ENCODE measurements at regions not wholly inside any gene's neighbourhood (a gene's known extent, or its start where the extent isn't known, plus 50 kb on each side); places are given as distances from the start of the nearest gene placed in this dataset.

DNA sequence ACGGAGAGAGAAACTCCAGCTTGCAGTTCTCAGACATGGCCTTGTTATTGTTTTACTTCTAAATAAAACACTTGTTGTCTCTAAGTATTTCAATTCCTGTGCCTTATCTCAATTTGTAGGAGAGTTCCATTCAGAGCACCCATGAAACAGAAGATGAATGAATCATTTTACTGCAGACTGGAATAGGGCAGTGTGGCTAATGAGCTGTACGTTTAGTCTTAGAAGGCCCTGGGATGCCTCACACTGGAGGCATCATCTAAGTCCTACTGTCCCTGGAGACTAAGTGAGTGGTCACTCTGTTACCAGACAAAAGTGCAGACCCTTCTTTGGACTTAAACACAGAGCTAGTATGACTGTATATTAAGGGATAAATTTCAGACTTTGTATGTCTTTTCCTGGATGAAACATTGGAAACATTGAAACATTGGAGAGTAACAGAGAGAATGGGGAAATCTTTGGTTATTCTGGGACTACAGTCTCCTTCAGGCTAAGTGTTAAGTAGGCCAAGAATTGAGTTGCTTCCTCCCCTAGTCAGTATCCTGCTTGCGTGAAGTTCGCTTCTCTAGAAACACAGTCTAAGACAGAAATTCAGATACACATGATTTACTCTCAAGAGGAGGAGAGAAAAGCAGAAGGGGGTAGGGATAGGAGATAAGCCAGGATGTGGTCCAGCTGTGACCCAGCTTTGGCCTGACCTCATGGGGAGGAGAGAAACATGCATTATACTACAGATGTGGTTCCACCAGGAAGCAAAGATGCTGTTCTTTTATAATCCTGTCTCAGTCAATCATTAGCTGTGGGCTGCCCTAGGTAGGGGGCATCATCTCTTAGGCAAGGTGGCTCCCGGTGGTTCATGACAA lies 167.4 kb upstream of the BMP2 start:
- TF ChIP-seq, protein P1, sequence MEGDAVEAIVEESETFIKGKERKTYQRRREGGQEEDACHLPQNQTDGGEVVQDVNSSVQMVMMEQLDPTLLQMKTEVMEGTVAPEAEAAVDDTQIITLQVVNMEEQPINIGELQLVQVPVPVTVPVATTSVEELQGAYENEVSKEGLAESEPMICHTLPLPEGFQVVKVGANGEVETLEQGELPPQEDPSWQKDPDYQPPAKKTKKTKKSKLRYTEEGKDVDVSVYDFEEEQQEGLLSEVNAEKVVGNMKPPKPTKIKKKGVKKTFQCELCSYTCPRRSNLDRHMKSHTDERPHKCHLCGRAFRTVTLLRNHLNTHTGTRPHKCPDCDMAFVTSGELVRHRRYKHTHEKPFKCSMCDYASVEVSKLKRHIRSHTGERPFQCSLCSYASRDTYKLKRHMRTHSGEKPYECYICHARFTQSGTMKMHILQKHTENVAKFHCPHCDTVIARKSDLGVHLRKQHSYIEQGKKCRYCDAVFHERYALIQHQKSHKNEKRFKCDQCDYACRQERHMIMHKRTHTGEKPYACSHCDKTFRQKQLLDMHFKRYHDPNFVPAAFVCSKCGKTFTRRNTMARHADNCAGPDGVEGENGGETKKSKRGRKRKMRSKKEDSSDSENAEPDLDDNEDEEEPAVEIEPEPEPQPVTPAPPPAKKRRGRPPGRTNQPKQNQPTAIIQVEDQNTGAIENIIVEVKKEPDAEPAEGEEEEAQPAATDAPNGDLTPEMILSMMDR (conservative IDR thresholded peaks at IDR 0.05): no peak
- Histone ChIP-seq H3K23me2 (ENCODE audit: insufficient read length, low read depth, low read length, poor library complexity, severe bottlenecking) (no peaks in the 10 kb centered on the region), H3K4ac (ENCODE audit: low read depth, low read length) (no peak overlapping the region), H3K23ac (ENCODE audit: insufficient read length, low read depth, low read length) (no peak overlapping the region), H3K27ac (ENCODE audit: insufficient read length, low read depth, low read length) (no peak overlapping the region), H3K79me2 (ENCODE audit: insufficient read depth, low read length) (no peaks in the 10 kb centered on the region), H3K56ac (ENCODE audit: insufficient read length, low read depth, low read length) (no peak overlapping the region), H3T11ph (ENCODE audit: low read length) (no peak overlapping the region), H2BK20ac (ENCODE audit: low read depth, low read length, poor library complexity, severe bottlenecking) (no peak overlapping the region), H2BK15ac (ENCODE audit: low read depth, low read length) (no peak overlapping the region), H3K27me3 (ENCODE audit: insufficient read depth, low read length) (no peaks in the 10 kb centered on the region; the same call in 1 of the 2 replicates), H4K5ac (ENCODE audit: insufficient read length, low read depth, low read length) (no peak overlapping the region), H2BK120ac (ENCODE audit: low read depth, low read length, poor library complexity, severe bottlenecking) (no peak overlapping the region), H2AFZ (ENCODE audit: low read length) (no peak overlapping the region), H3K4me1 (ENCODE audit: insufficient read depth, low read length) (peaks cover 4% of the 10 kb centered on the region; the same call in 1 of the 2 replicates), H4K91ac (ENCODE audit: insufficient read length, low read depth, low read length) (no peak overlapping the region), H3K14ac (ENCODE audit: insufficient read depth, low read length) (no peak overlapping the region), H3K9ac (ENCODE audit: extremely low read depth, insufficient read length, low read length) (no peak overlapping the region), H3K79me1 (ENCODE audit: insufficient read depth, low read depth, low read length, poor library complexity, severe bottlenecking) (no peaks in the 10 kb centered on the region), H2BK5ac (ENCODE audit: insufficient read length, low read length) (no peak overlapping the region), H2AK5ac (ENCODE audit: insufficient read length, low read length) (no peak overlapping the region), H3K18ac (ENCODE audit: insufficient read length, low read depth, low read length) (no peak overlapping the region), H4K8ac (replicated peaks; ENCODE audit: insufficient read length, low read depth, low read length) (no peak overlapping the region), H4K20me1 (ENCODE audit: control insufficient read depth, insufficient read depth, insufficient read length) (no peaks in the 10 kb centered on the region), H2BK12ac (ENCODE audit: insufficient read length, low read depth, low read length) (no peak overlapping the region), H3K4me2 (ENCODE audit: insufficient read depth, insufficient read length, low read length) (no peak overlapping the region), H3K9me3 (ENCODE audit: control insufficient read depth, low read depth, low read length) (no peaks in the 10 kb centered on the region)
- Mint-ChIP-seq H3K36me3 (ENCODE audit: insufficient read depth in 1 of 3, low read depth in 3 of 3) (no peaks in the 10 kb centered on the region), H3K4me3 (no peak overlapping the region), H3K4me1 (peaks cover 7 to 11% of the 10 kb centered on the region in 2 experiments; a peak in 3 of 4 replicates), H3K27ac (no peak overlapping the region), H3K9me3 (no peaks in the 10 kb centered on the region), H3K27me3 (ENCODE audit: low read depth) (no peaks in the 10 kb centered on the region)
- DNase-seq: no peak
- WGBS (ENCODE audit: extremely low coverage, insufficient read length, low lambda C conversion rate): no CpG with 5 or more reads among the region's 5 CpGs

All from H9 (cell line).